Muscle of leg (tissue), 3 donors: ENCODE measurements at regions not wholly inside any gene's neighbourhood (a gene's known extent, or its start where the extent isn't known, plus 50 kb on each side); places are given as distances from the start of the nearest gene placed in this dataset.

Source experiments
- DNase-seq: peaks from one replicate; pipeline ENCODE4 v3.0.0; 2013
- H3K27ac ChIP-seq: one replicate; pipeline ENCODE4 v1.5.1; 2013; ENCODE audit warnings: mild to moderate bottlenecking, low read length, control low read depth
- H3K27me3 ChIP-seq: one replicate; pipeline ENCODE4 v1.6.1; 2013; ENCODE audit warnings: low read length; ENCODE audit not compliant: control insufficient read depth, insufficient read depth
- H3K36me3 ChIP-seq: one replicate; pipeline ENCODE4 v1.6.1; 2013; ENCODE audit warnings: low read length; ENCODE audit not compliant: control insufficient read depth, insufficient read depth
- H3K4me1 ChIP-seq: one replicate; pipeline ENCODE4 v1.6.1; 2013; ENCODE audit warnings: low read length; ENCODE audit not compliant: control insufficient read depth, insufficient read depth
- H3K4me3 ChIP-seq: one replicate; pipeline ENCODE4 v1.5.1; 2013; ENCODE audit warnings: low read length, control low read depth
- H3K9me3 ChIP-seq: replicated peaks from 2 replicates; pipeline ENCODE4 v1.6.1; 2013; ENCODE audit warnings: low read depth, low read length; ENCODE audit not compliant: control insufficient read depth
- WGBS: methylation state at CpG from one replicate; pipeline ENCODE4 v1.1.5; 2013; ENCODE audit warnings: missing lambda C conversion rate; ENCODE audit not compliant: insufficient coverage; 5-methylcytosine and 5-hydroxymethylcytosine counted together

DNA sequence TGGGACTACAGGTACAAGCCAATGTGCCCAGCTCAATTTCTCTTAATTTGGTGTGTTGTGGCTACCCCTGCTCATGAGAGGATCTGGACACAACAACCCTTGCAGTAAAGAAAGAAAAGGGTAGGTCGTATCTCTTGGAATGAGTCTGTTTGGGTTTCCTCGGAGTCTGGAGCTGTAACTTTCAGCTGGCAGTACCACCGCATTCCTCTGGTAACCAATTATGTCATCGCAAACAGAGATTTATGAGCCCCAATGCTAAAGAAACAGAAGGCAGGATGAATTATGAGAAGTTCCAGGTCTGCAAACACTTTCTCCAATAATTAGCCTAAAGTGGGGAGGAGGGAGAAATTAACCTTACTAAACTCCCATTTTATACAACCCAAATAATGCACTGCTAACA is 186.6 kb upstream of the NRP1 start:
- H3K27me3 ChIP-seq = no peaks in the 10 kb centered on the region
- no peak overlapping the region for H3K4me3 ChIP-seq
- H3K27ac ChIP-seq = no peak overlapping the region
- peaks cover 2% of the 10 kb centered on the region for H3K4me1 ChIP-seq
- H3K36me3 ChIP-seq = no peaks in the 10 kb centered on the region
- DNase-seq = no peak
- WGBS = 57% methylated on average over 2 of the region's 4 CpGs
- no peaks in the 10 kb centered on the region for H3K9me3 ChIP-seq

- no peaks in the 10 kb centered on the region for H3K9me3 ChIP-seq
- H3K27me3 ChIP-seq = no peaks in the 10 kb centered on the region
- no peak overlapping the region for H3K4me3 ChIP-seq
- no peak for DNase-seq
- no CpG with 5 or more reads among the region's 2 CpGs for WGBS
- H3K36me3 ChIP-seq = no peaks in the 10 kb centered on the region
- no peak overlapping the region for H3K27ac ChIP-seq
- H3K4me1 ChIP-seq = peaks cover 2% of the 10 kb centered on the region
These were observed 185.8 kb upstream of the NRP1 start for GRCh38 chr10:33520223-33520622.

GRCh38 chr10:33519130-33519860 is 184.8 kb upstream of the NRP1 start:
- WGBS = 100% methylated on average over 2 of the region's 14 CpGs
- H3K27me3 ChIP-seq = no peaks in the 10 kb centered on the region

DNA sequence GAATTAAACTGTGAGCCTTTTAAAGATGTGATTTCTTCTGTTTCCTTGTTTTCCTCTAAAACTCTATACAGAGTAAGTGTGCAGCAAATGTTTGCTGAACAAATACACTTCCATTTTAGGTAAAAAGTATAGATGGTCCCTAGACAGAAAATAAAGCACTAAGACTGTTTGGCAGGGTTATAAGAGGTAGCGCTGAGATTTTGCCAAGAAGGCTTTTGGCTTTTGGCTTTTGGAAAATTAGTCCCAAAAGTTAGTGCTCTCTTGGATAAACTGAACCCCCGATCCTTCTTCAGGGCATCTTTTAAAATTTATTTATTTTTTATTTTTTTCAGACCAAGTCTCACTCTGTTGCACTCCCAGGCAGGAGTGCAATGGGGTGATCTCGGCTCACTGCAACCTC is 175.7 kb upstream of the NRP1 start:
- H3K36me3 ChIP-seq = no peaks in the 10 kb centered on the region
- WGBS = no CpG with 5 or more reads among the region's 3 CpGs
- no peak overlapping the region for H3K4me3 ChIP-seq
- H3K9me3 ChIP-seq = no peaks in the 10 kb centered on the region
- no peak overlapping the region for H3K27ac ChIP-seq
- H3K4me1 ChIP-seq = peaks cover 5% of the 10 kb centered on the region
- DNase-seq = peak; percentile 56
- no peaks in the 10 kb centered on the region for H3K27me3 ChIP-seq

More at GRCh38 chr10:33519130-33519860, 184.8 kb upstream of the NRP1 start:
- Histone ChIP-seq H3K9me3 (no peaks in the 10 kb centered on the region), H3K4me3 (no peak overlapping the region), H3K36me3 (no peaks in the 10 kb centered on the region), H3K4me1 (peaks cover 2% of the 10 kb centered on the region), H3K27ac (no peak overlapping the region)
- no peak for DNase-seq

GRCh38 chr10:33509231-33509831 is 174.9 kb upstream of the NRP1 start:
- H3K4me3 ChIP-seq = no peak overlapping the region
- peaks cover 5% of the 10 kb centered on the region for H3K4me1 ChIP-seq
- H3K9me3 ChIP-seq = no peaks in the 10 kb centered on the region
- H3K27me3 ChIP-seq = no peaks in the 10 kb centered on the region
- H3K36me3 ChIP-seq = no peaks in the 10 kb centered on the region
- peak; percentile 88 for DNase-seq
- peak overlapping the region; percentile 63 for H3K27ac ChIP-seq
- WGBS = no CpG with 5 or more reads among the region's 7 CpGs

GRCh38 chr10:33507662-33508425 is 173.4 kb upstream of the NRP1 start:
- H3K27ac ChIP-seq = no peak overlapping the region
- no peaks in the 10 kb centered on the region for H3K36me3 ChIP-seq
- no peak overlapping the region for H3K4me3 ChIP-seq
- no peak for DNase-seq
- 95% methylated on average over 8 of the region's 10 CpGs for WGBS
- peaks cover 5% of the 10 kb centered on the region for H3K4me1 ChIP-seq
- H3K9me3 ChIP-seq = no peaks in the 10 kb centered on the region
- H3K27me3 ChIP-seq = no peaks in the 10 kb centered on the region

- no peak for DNase-seq
- Histone ChIP-seq H3K27ac (no peak overlapping the region), H3K27me3 (no peaks in the 10 kb centered on the region), H3K36me3 (no peaks in the 10 kb centered on the region), H3K4me3 (no peak overlapping the region), H3K9me3 (no peaks in the 10 kb centered on the region), H3K4me1 (peaks cover 5% of the 10 kb centered on the region)
- 91% methylated on average over 1 of the region's 5 CpGs for WGBS
These were observed 172.6 kb upstream of the NRP1 start for GRCh38 chr10:33506838-33507661.

DNA sequence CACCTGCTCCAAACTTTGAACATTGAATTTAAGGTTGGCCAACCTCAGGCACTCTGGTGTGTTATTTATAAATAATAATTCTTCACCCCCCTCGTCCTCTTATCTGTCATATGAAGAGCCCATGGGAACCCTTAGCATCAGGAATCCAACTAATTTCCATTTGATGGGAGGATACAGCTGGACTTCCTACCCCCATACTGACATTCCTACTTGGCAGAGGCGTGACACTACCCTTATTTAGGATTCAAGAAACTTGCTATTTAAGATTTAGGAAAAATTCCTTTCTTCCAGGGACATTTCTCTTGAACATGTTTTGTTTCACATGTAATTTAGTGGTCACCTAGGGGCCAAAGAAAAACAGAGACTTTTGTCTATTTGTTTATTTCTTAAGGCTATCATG is 171.9 kb upstream of the NRP1 start:
- Histone ChIP-seq H3K4me3 (no peak overlapping the region), H3K9me3 (no peaks in the 10 kb centered on the region), H3K27me3 (no peaks in the 10 kb centered on the region), H3K4me1 (peaks cover 5% of the 10 kb centered on the region), H3K27ac (no peak overlapping the region), H3K36me3 (no peaks in the 10 kb centered on the region)
- DNase-seq = no peak
- no CpG with 5 or more reads among the region's 2 CpGs for WGBS

GRCh38 chr10:33501161-33501560 is 166.7 kb upstream of the NRP1 start:
- Histone ChIP-seq H3K4me1 (no peaks in the 10 kb centered on the region), H3K9me3 (no peaks in the 10 kb centered on the region)
- no CpG with 5 or more reads among the region's 1 CpG for WGBS

More at GRCh38 chr10:33501161-33501560, 166.7 kb upstream of the NRP1 start:
- H3K27me3 ChIP-seq = no peaks in the 10 kb centered on the region
- no peak overlapping the region for H3K27ac ChIP-seq
- H3K4me3 ChIP-seq = no peak overlapping the region
- no peak for DNase-seq
- H3K36me3 ChIP-seq = no peaks in the 10 kb centered on the region
